GM19240 (cell line): ENCODE measurements at regions not wholly inside any gene's neighbourhood (a gene's known extent, or its start where the extent isn't known, plus 50 kb on each side); places are given as distances from the start of the nearest gene placed in this dataset.
A peak's percentile ranks its signal among the peaks of the same experiment; 100 is the strongest.
"Not testable (repeated sequence)": the region's sequence is repeated elsewhere in the genome, so short reads cannot be mapped to it uniquely, and the experiment has no call there.

Experiments
- DNase-seq: peaks from one replicate; pipeline ENCODE4 v3.0.0; 2011; ENCODE audit warnings: low spot score; ENCODE audit not compliant: insufficient read length

- DNase-seq: no peak
Observed at GRCh38 chr10:117458571-117458970, 83.3 kb upstream of the PDZD8 start.

DNA sequence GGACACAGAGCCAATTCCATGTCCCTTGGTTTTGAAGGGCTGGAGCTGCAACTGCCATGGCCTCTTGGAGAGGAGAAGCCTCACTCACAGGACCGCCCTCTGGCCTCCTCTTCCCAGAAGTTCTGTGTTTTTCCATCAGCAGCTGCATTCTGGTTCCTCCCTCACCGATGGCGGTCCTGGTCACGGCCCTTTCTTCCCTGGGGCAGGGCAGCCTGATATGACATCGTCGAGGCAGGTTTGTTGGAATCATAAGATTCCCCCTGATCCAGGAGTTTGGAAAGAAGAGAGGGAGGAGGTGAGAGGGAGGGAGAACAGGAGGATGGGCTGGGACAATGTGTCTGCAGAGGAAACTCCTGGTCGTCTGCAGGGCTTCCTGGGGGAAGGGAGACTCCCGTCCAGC is 82.7 kb upstream of the PDZD8 start:
- DNase-seq: no peak

DNA sequence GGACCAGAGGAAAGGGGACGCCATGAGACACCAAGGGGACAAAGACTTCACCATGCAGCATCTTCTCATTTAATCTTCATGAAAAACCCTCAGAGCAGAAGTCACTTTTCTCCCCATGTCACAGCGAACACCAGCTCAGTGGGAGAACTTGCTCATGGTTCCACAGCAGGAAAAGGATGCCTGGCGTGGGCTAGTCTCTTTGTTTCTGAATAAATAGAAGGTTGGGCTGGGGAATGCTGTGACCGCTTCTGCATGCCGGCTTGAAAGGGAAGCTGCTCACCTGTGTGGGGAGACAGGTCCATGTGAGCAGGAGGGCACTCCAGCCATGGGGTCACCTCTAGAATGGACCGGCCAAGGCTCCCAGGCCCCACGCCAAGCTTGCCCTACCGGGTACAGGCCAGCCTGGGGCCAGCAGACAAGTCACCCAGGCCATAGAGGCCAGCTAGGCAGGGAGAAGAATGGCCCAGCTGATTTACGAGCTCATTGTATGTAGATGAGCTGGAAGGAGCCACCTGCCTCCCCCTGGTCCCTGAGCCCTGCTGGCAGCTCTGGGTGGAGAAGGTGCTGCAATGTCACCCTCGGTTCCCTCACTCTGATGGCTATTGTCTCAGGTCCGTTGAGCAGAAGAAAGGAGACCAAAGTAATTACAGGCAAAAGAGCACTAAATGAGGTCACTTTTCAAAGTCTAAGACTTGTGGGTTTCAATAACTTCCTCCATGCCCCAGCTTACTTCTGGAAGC is 82.0 kb upstream of the PDZD8 start:
- no peak for DNase-seq

DNA sequence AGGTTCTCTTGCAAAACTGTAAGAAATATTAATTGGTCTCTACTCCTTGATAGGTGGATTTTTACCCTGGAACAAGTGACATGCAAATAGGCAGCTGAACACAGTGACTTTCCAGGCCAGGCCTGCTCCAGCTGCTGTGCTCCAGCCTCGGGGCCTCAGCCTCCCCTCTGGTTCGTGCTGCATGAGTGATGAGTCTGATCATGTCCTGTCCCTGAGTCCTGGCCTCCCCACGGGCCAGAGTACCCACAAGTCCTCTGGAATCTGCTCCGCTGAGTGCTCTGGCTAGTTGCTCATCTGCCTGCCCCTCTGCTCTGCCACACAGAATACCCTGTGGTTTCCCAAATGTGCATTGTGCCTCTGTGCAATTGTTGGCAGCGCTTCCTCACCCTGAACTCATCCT is 80.1 kb upstream of the PDZD8 start:
- no peak for DNase-seq

DNA sequence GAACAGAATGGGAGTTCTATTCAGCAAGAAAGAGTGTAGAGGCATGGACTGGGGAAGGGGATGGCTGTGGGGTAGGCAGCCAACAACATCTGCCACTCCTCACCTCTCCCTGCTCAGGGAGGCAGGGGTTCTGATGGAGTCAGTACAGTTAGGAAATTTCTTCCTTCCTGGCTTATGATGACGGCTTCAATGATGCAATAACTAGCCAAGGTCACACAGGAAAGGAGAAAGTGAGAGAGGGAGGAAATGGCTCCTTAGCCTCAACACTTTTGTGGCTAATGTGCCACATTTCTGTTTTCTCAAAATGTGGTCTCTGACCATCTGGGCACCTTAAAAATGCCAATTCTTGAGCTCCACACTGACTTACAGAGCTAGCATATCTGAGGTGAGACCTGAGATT is 79.3 kb upstream of the PDZD8 start:
- DNase-seq: no peak

- DNase-seq: not testable (repeated sequence)
Observed at GRCh38 chr10:117453484-117453883, 78.2 kb upstream of the PDZD8 start.

- no peak for DNase-seq
Observed at GRCh38 chr10:117450940-117451339, 75.7 kb upstream of the PDZD8 start.

DNA sequence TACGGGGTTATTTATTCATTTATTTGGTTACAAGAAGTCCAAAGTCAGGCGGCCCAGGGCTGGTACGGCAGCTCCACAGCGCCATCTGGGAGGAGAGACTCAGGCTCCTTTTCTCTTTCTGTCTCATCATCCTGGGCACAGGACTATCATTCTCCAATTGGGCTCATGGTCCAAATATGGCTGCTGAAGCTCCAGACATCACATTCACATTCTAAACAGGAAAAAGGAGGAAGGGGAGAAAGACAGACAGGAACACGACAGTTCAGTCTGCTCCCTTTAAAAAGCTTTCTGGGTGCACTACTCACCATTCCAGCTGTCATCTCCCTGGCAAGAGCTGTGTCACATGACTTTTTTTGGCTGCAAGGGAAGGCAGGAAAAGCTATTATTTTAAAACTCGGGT is 74.4 kb upstream of the PDZD8 start:
- DNase-seq: no peak

DNA sequence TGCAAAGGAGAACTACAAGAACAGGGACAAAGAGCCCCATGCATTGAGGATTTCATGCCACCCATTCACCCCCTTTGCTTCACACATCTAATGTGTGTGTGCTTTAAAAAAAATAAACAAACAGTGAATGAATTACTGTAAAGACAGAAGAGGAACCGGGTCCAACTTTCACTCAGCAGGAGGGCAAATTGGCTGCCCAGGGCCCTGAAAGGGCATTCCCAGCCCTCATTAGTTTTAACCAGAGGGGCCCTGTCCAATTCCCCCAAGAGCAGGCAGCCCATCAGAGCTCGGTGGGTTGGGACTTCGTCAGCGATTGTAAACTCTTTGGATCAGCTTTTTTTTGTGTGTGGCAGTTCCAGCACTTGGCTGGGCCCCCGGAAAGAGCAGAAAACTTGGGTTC is 73.6 kb upstream of the PDZD8 start:
- no peak for DNase-seq

DNA sequence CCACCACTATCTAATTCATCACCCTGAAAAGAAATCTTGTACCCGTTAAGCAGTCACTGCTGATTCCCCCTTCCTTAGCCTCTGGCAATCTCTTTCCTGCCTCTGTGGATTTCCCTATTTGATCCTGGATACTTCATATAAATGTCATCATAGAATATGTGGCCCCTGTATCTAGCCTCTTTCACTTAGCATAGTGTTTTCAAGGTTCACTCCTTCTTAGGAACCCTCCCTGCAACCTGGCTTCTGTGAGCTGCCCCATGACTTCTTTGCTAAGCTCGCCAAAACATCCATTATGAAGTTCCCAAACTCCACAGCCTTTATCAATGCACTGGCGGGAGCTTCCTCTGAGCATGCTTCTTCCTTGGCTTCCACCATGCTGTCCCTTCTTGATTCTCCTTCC is 70.8 kb upstream of the PDZD8 start:
- no peak for DNase-seq

DNA sequence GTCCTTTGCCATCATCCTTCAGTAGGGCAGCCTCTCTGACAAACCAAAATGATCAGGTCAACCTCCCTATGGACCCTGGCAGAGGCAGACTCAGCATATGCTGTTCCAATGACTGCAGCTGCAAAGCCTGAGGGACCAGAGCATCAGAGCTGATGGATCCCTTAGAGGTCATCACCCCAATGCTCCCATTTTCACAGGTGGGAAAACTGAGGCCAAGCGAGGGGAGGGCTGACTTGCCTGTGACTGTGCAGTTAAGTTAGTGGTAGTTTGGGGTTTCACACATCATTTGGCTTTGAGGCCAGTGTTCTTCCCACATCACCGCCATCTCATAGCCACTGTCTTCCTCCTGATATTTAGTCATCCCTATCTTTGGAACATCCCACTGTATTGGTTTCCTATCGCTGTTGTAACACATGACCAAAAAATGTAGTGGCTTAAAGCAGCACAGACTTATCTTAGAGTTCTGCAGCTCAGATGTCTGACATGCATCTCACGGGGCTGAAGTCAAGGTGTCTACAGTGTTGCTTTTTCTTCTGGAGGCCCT is 69.3 kb upstream of the PDZD8 start:
- DNase-seq: no peak

DNA sequence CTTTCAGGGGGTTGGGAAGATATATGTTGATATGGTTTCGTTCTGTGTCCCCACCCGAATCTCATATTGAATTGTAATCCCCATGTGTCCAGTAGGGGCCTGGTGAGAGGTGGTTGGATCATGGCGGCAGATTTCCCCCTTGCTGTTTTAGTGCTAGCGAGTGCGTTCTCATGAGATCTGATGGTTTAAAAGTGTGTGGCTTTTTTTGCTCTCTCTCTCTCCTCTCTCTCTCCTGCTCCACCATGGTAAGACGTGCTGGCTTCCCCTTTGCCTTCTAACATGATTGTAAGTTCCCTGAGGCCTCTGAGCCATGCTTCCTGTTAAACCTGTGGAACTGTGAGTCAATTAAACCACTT is 68.4 kb upstream of the PDZD8 start:
- no peak for DNase-seq

GRCh38 chr10:117442944-117443685 is 67.9 kb upstream of the PDZD8 start:
- peak; percentile 77 for DNase-seq

- DNase-seq: no peak
Observed at GRCh38 chr10:117442521-117442920, 67.3 kb upstream of the PDZD8 start.

DNA sequence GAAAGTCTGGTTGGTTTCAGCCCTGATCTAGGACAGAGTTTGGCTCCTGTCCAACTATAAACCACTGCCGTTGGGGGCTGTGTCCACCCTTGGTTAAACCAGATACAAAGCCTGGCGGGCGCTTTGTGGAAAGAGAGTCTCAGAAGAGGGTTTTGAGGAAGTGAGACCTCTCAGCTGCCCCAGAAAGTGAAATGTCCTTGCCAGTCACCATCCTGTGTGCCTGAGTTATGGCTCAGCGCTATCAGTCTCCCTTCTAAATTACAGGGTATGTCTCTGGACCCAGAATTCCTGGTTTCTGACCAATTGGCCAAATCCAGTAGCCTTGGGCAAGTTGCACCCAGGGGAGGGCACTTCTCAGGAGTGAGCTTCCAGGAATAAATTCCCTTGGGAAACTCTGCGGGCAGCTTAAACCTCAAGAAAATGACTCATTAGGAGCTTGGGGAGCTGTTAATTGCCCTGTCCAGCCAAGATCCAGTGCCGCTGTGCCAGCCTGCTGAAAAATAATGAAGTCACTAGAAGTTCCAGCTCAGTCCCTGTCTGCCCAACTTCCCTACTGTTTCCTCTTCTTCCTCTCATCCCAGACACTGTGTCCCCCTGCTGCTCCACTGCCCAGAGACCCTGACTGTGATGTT is 66.7 kb upstream of the PDZD8 start:
- no peak for DNase-seq

DNA sequence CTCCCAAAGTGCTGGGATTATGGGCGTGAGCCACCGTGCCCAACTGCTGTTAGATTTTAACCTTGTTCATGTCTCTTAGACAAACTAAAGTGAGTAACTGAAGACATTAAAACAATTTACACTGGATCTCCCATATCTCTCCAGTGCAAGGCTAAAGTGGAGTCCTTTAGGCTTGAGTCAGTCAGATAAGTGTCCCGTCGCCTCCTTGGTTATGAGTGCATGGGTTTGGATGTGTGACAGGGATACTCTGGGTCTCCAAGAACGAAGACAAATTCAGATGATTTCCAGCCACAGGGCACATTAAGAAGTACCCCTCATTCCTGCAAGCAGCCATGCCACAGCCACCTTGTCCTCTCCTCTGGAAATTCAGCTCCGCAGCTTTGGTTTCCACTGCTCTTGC is 66.1 kb upstream of the PDZD8 start:
- DNase-seq: no peak

DNA sequence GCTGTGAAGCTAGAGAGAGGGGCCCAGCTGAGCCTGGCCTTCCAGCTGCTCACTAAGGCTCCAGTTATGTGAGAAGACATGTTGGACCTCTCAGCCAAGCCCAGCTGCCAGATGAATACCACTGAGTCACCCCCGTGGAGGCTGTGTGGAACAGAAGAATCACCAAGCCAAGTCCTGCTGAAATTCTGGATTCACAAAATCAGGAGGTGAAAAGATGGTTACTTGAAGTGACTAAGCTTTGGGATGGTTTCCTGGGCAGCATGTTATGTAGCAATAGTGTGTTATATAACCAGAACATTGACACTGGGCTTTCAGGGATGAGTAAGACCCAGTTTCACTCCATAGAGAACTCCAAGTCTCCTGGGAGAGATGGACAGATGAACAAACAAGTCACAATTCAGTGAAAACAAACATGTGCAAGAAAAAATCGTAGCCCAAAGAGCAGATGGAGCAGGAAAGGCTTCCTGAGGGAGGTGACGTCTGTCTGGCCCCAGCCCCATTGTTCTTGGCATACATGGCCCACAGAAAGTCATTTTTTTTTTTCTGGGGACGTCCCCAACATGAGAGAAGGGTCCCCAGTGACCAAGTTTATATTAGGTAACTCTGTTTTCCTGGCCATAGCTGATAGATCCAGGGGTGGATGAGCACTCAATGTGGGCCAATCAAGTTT is 64.1 kb upstream of the PDZD8 start:
- no peak for DNase-seq

DNA sequence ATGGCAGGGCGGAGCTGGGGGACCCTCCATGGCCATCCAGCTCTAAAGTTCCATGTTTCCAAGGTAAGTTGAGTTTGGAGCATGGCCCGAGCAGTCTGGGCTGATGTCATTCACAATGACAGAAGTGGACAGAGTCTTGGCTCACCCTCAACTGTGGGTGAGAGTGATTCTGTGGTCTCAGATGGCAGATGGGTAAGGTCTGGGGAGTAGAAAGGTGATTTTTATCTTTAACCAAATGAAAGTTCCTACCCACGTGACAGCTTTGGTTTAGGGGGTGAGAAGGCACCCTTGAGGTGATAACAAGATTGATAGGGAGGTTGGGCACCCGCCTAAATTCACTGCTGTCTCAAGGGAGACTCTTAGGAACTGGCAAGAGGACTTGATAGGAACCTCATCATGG is 57.6 kb upstream of the PDZD8 start:
- DNase-seq: no peak

- DNase-seq: no peak
Observed at GRCh38 chr10:117431160-117431559, 55.9 kb upstream of the PDZD8 start.

GRCh38 chr10:117430535-117430934 is 55.3 kb upstream of the PDZD8 start:
- not testable (repeated sequence) for DNase-seq

GRCh38 chr10:117429643-117430265 is 54.5 kb upstream of the PDZD8 start:
- no peak for DNase-seq
